ENCODE measurements at regions not wholly inside any gene's neighbourhood (a gene's known extent, or its start where the extent isn't known, plus 50 kb on each side); places are given as distances from the start of the nearest gene placed in this dataset.

GRCh38 chr10:128852449-128852848 lies 614.6 kb upstream of the MGMT start:
- Histone ChIP-seq H3K9me2 (no peaks in the 10 kb centered on the region), H3K27ac (ENCODE audit: low read depth in 2 of 2, low read length in 1 of 2) (no peak overlapping the region), H3K4me1 (ENCODE audit: control insufficient read depth in 1 of 2, insufficient read depth in 2 of 2, low read depth in 1 of 2, low read length in 1 of 2) (no peaks in the 10 kb centered on the region; a peak in 1 of 4 replicates), H3K4me2 (no peak overlapping the region), H3F3A (replicated peaks; ENCODE audit: insufficient read depth) (no peaks in the 10 kb centered on the region), H3K9me3 (no peaks in the 10 kb centered on the region), H3K79me2 (ENCODE audit: insufficient read depth) (no peaks in the 10 kb centered on the region), H3K4me3 (ENCODE audit: low read depth in 2 of 2, low read length in 1 of 2) (no peak overlapping the region), H3K9ac (no peak overlapping the region), H4K20me1 (ENCODE audit: insufficient read depth) (no peaks in the 10 kb centered on the region), H3K36me3 (replicated peaks in 1 of 2; ENCODE audit: control insufficient read depth in 1 of 2, insufficient read depth in 2 of 2, low read length in 1 of 2) (no peaks in the 10 kb centered on the region), H3K27me3 (ENCODE audit: insufficient read depth) (no peaks in the 10 kb centered on the region), H2AFZ (ENCODE audit: low read depth) (no peak overlapping the region)
- ChIA-PET POLR2A (no interaction called here), CTCF (no interaction called here)
- 59% methylated on average over 8 of the region's 11 CpGs for WGBS (ENCODE audit: low lambda C conversion rate)
- no peak for TF ChIP-seq POLR2AphosphoS5 (IDR thresholded peaks at IDR 0.05; ENCODE audit: low read depth, low read length)
- no peak for TF ChIP-seq MEF2A (IDR thresholded peaks at IDR 0.05; ENCODE audit: borderline replicate concordance, low read depth)
- TF ChIP-seq PBX3 (IDR thresholded peaks at IDR 0.05): no peak
- no peak for TF ChIP-seq YY1 (IDR thresholded peaks at IDR 0.05; ENCODE audit: low read depth)
- TF ChIP-seq GATA2 (CRISPR knock-in tag; IDR thresholded peaks at IDR 0.05): no peak
- no peak for DNase-seq

GRCh38 chr10:128852902-128853301 lies 614.1 kb upstream of the MGMT start:
- Histone ChIP-seq H3K4me2 (no peak overlapping the region), H3K36me3 (replicated peaks in 1 of 2; ENCODE audit: control insufficient read depth in 1 of 2, insufficient read depth in 2 of 2, low read length in 1 of 2) (no peaks in the 10 kb centered on the region), H2AFZ (ENCODE audit: low read depth) (no peak overlapping the region), H3K4me3 (ENCODE audit: low read depth in 2 of 2, low read length in 1 of 2) (no peak overlapping the region), H3K79me2 (ENCODE audit: insufficient read depth) (no peaks in the 10 kb centered on the region), H3K9me3 (no peaks in the 10 kb centered on the region), H3K27ac (ENCODE audit: low read depth in 2 of 2, low read length in 1 of 2) (no peak overlapping the region), H3K27me3 (ENCODE audit: insufficient read depth) (no peaks in the 10 kb centered on the region), H4K20me1 (ENCODE audit: insufficient read depth) (no peaks in the 10 kb centered on the region), H3K4me1 (ENCODE audit: control insufficient read depth in 1 of 2, insufficient read depth in 2 of 2, low read depth in 1 of 2, low read length in 1 of 2) (no peaks in the 10 kb centered on the region; a peak in 1 of 4 replicates), H3K9ac (no peak overlapping the region), H3K9me2 (no peaks in the 10 kb centered on the region), H3F3A (replicated peaks; ENCODE audit: insufficient read depth) (no peaks in the 10 kb centered on the region)
- CTCF ChIA-PET: no interaction called here
- DNase-seq: no peak
- WGBS (ENCODE audit: low lambda C conversion rate): 43% methylated on average over 6 of the region's 6 CpGs
- POLR2A ChIA-PET: no interaction called here
- TF ChIP-seq USF1 (IDR thresholded peaks at IDR 0.05; ENCODE audit: borderline replicate concordance, low read depth) (no peak), REST (IDR thresholded peaks at IDR 0.05; ENCODE audit: low read depth, low read length) (no peak), FOSL2 (IDR thresholded peaks at IDR 0.05; ENCODE audit: borderline replicate concordance, low read depth) (no peak), GABPA (IDR thresholded peaks at IDR 0.05; ENCODE audit: low read depth) (no peak), RFX5 (IDR thresholded peaks at IDR 0.05; ENCODE audit: low read length) (no peak), CHD2 (IDR thresholded peaks at IDR 0.05; ENCODE audit: low read length, partially characterized antibody) (no peak), USF2 (IDR thresholded peaks at IDR 0.05; ENCODE audit: borderline replicate concordance, low read depth, low read length) (no peak), YY1 (IDR thresholded peaks at IDR 0.05; ENCODE audit: low read depth) (no peak), SMC3 (IDR thresholded peaks at IDR 0.05; ENCODE audit: low read depth, low read length) (no peak), GATA2 (CRISPR knock-in tag; IDR thresholded peaks at IDR 0.05) (no peak), CTCF (IDR thresholded peaks at IDR 0.05) (no peak), SIN3A (IDR thresholded peaks at IDR 0.05; ENCODE audit: borderline replicate concordance, low read depth, low read length) (no peak), PBX3 (IDR thresholded peaks at IDR 0.05) (no peak), FOXM1 (IDR thresholded peaks at IDR 0.05; ENCODE audit: low read depth) (no peak), POLR2AphosphoS5 (IDR thresholded peaks at IDR 0.05; ENCODE audit: low read depth, low read length) (no peak), NRF1 (IDR thresholded peaks at IDR 0.05; ENCODE audit: low read depth, low read length) (no peak), EZH2phosphoT487 (IDR thresholded peaks at IDR 0.05; ENCODE audit: borderline replicate concordance, low read depth) (no peak)
